A549 (cell line): ENCODE measurements at regions not wholly inside any gene's neighbourhood (a gene's known extent, or its start where the extent isn't known, plus 50 kb on each side); places are given as distances from the start of the nearest gene placed in this dataset.

ENCODE experiments used
- ATAC-seq, 2 experiments: fragments of 200-7000 bp in 1 of 2; fragments of >200 bp in 1 of 2; cut with Nextera tagmentation in 1 of 2; cut with Tn5 transposase in 1 of 2; 3 replicates each; pipeline versions ENCODE4 v1.8.0 to v1.9.1; 2018 to 2020; ENCODE audit warnings: mild to moderate bottlenecking in 1 of 2, moderate library complexity in 1 of 2
- CTCF ChIA-PET: fragments of 300-600 bp; sonication (Branson Sonifier 250); formaldehyde crosslinking; extraction: SDS; loops from one replicate; lab custom pipeline; 2021; ENCODE audit warnings: antibody characterized with exemption, inconsistent platforms; lab: Yijun Ruan, JAX
- POLR2A ChIA-PET: fragments of 350-600 bp; formaldehyde crosslinking; extraction: SDS; loops from one replicate; lab custom pipeline; 2021; ENCODE audit warnings: antibody characterized with exemption, inconsistent platforms; lab: Yijun Ruan, JAX
- DNase-seq, 2 experiments: peaks; one replicate each; pipeline versions ENCODE4 v3.0.0 to v3.0.0-alpha.2; 2011 to 2016; ENCODE audit warnings: low read depth in 1 of 2, low spot score in 1 of 2
- FAIRE-seq: peaks from 2 replicates; lab custom pipeline; 2011; peaks lifted over from hg19 to GRCh38; lab: Jason Lieb, UNC
- H3K27ac ChIP-seq, 2 experiments: fragments of >200 bp; sonication (Bioruptor Twin); formaldehyde crosslinking; 3 replicates each; pipeline ENCODE4 v1.5.1; 2016 to 2017
- H3K4me1 ChIP-seq: fragments of >200 bp; sonication (Bioruptor Twin); formaldehyde crosslinking; 3 replicates; pipeline ENCODE4 v1.6.1; 2016
- H3K4me2 ChIP-seq: fragments of >200 bp; sonication (Bioruptor Twin); formaldehyde crosslinking; 3 replicates; pipeline ENCODE4 v1.6.1; 2016
- H3K4me3 ChIP-seq: fragments of >200 bp; sonication (Bioruptor Twin); formaldehyde crosslinking; 3 replicates; pipeline ENCODE4 v1.5.1; 2016
- H3K9me3 ChIP-seq: fragments of >200 bp; sonication (Bioruptor Twin); formaldehyde crosslinking; 3 replicates; pipeline ENCODE4 v1.6.1; 2016
- BHLHE40 ChIP-seq: IDR thresholded peaks from 2 replicates; pipeline ENCODE4 v1.6.1; 2012; ENCODE audit warnings: low read depth, low read length, inconsistent platforms
- CEBPB ChIP-seq, 2 experiments: fragments of >200 bp in 1 of 2; sonication (Bioruptor Twin) in 1 of 2; formaldehyde crosslinking in 1 of 2; IDR thresholded peaks; 2 replicates each; pipeline ENCODE4 v1.6.1; 2012 to 2016
- CHD2 ChIP-seq: fragments of 150-350 bp; IDR thresholded peaks from 2 replicates; pipeline ENCODE4 v1.6.1; 2014; ENCODE audit warnings: low read length; ENCODE audit not compliant: partially characterized antibody
- CHD4 ChIP-seq: fragments of 200-600 bp; sonication (generic); IDR thresholded peaks from 2 replicates; pipeline ENCODE4 v1.6.1; 2016; ENCODE audit warnings: antibody characterized with exemption, mild to moderate bottlenecking, borderline replicate concordance
- EHMT2 ChIP-seq: fragments of 200-600 bp; sonication (generic); IDR thresholded peaks from 2 replicates; pipeline ENCODE4 v1.6.1; 2016; ENCODE audit warnings: antibody characterized with exemption, low read depth, mild to moderate bottlenecking, moderate library complexity
- ESRRA ChIP-seq: fragments of 150-350 bp; IDR thresholded peaks from 2 replicates; pipeline ENCODE4 v1.6.1; 2014; ENCODE audit warnings: mild to moderate bottlenecking, low read length, borderline replicate concordance
- FOSB ChIP-seq: fragments of 250-450 bp; sonication (Bioruptor Pico); IDR thresholded peaks from 2 replicates; pipeline ENCODE4 v1.5.0; 2020; ENCODE audit warnings: mild to moderate bottlenecking, moderate library complexity
- GATA3 ChIP-seq: IDR thresholded peaks from 2 replicates; pipeline ENCODE4 v1.6.1; 2012; ENCODE audit warnings: borderline replicate concordance
- HEYL ChIP-seq: fragments of 250-450 bp; sonication (Bioruptor Pico); IDR thresholded peaks from 2 replicates; pipeline ENCODE4 v1.8.0; 2021; ENCODE audit warnings: mild to moderate bottlenecking, moderate library complexity
- JUNB ChIP-seq: fragments of >200 bp; sonication (Bioruptor Twin); formaldehyde crosslinking; IDR thresholded peaks from 2 replicates; pipeline ENCODE4 v1.6.1; 2016
- KDM1A ChIP-seq: fragments of 200-600 bp; sonication (generic); IDR thresholded peaks from 2 replicates; pipeline ENCODE4 v1.6.1; 2016; ENCODE audit warnings: low read depth, mild to moderate bottlenecking
- KDM5A ChIP-seq: fragments of 200-600 bp; sonication (generic); IDR thresholded peaks from 2 replicates; pipeline ENCODE4 v1.6.1; 2016; ENCODE audit warnings: antibody characterized with exemption, mild to moderate bottlenecking
- MAFK ChIP-seq: fragments of 450-650 bp; IDR thresholded peaks from 2 replicates; pipeline ENCODE4 v1.6.1; 2014; ENCODE audit not compliant: partially characterized antibody
- MAZ ChIP-seq: fragments of 150-350 bp; IDR thresholded peaks from 2 replicates; pipeline ENCODE4 v1.6.1; 2014; ENCODE audit warnings: antibody characterized with exemption, low read depth, low read length, borderline replicate concordance
- MYC ChIP-seq: IDR thresholded peaks from 2 replicates; pipeline ENCODE4 v1.6.1; 2012; ENCODE audit warnings: mild to moderate bottlenecking, inconsistent platforms, low read length, improper control_type of control experiment, borderline replicate concordance
- NFE2L2 ChIP-seq: fragments of 150-350 bp; conservative IDR thresholded peaks from 2 replicates; pipeline ENCODE4 v1.6.1; 2014; ENCODE audit warnings: low read length
- POLR2A ChIP-seq: IDR thresholded peaks from 2 replicates; pipeline ENCODE4 v1.6.1; 2012; ENCODE audit warnings: mild to moderate bottlenecking, low read length
- RCOR1 ChIP-seq: fragments of 150-350 bp; IDR thresholded peaks from 2 replicates; pipeline ENCODE4 v1.6.1; 2014; ENCODE audit warnings: antibody characterized with exemption, low read length, low read depth
- RFX5 ChIP-seq: fragments of 450-650 bp; IDR thresholded peaks from 2 replicates; pipeline ENCODE4 v1.7.1; 2014; ENCODE audit warnings: antibody characterized with exemption, mild to moderate bottlenecking, moderate library complexity
- SREBF2 ChIP-seq: fragments of 450-650 bp; IDR thresholded peaks from 2 replicates; pipeline ENCODE4 v1.6.1; 2014; ENCODE audit warnings: mild to moderate bottlenecking, moderate library complexity
- TFCP2L1 ChIP-seq: fragments of 250-450 bp; sonication (Bioruptor Pico); IDR thresholded peaks from 2 replicates; pipeline ENCODE4 v1.5.0; 2021; ENCODE audit warnings: mild to moderate bottlenecking
- ZC3H11A ChIP-seq: fragments of 450-650 bp; IDR thresholded peaks from 2 replicates; pipeline ENCODE4 v1.6.1; 2014; ENCODE audit warnings: antibody characterized with exemption, mild to moderate bottlenecking
- WGBS: methylation state at CpG from one replicate; pipeline ENCODE4 v1.1.6; 2017; ENCODE audit errors: missing lambda C conversion rate; 5-methylcytosine and 5-hydroxymethylcytosine counted together
- TF ChIP-seq, protein P1 (sequence below): fragments of 250-450 bp; sonication (Bioruptor Pico); IDR thresholded peaks from 2 replicates; pipeline ENCODE4 v1.5.0; 2020; ENCODE audit warnings: low read depth, mild to moderate bottlenecking, moderate library complexity
- TF ChIP-seq, protein P2 (sequence below): IDR thresholded peaks from 2 replicates; pipeline ENCODE4 v1.6.1; 2012
- TF ChIP-seq, protein P3 (sequence below): fragments of >200 bp; sonication (Bioruptor Twin); formaldehyde crosslinking; IDR thresholded peaks from 3 replicates; pipeline ENCODE4 v1.6.1; 2016
- TF ChIP-seq, protein P4 (sequence below): fragments of 150-350 bp; IDR thresholded peaks from 2 replicates; pipeline ENCODE4 v1.6.1; 2014; ENCODE audit warnings: low read depth, mild to moderate bottlenecking, low read length

DNA sequence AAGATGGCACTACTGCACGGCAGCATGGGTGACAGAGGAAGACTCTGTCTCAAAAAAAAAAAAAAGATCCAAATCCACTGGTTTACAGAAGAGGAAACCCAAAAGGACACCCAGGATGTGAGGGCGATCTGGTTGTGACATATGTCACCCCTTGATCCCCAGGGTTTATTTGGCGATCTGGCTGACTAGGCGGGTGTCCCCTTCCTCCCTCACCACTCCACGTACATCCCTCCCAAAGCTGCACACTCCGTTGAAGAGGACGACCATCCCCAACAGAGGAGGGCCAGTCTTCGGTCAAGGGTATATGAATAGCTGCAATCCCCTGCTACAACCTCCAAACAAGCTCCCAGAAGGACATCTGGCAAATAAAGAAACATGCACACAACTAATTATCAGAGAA lies 111.6 kb downstream of the HTR5A start:
- no peak for TF ChIP-seq RCOR1
- no peak for TF ChIP-seq KDM1A
- TF ChIP-seq KDM5A: no peak
- no peak for TF ChIP-seq FOSB (CRISPR knock-in tag)
- no peak for TF ChIP-seq RFX5
- no peak for TF ChIP-seq ZC3H11A
- FAIRE-seq (no peak), ATAC-seq (no peak), DNase-seq (no peak)
- H3K27ac ChIP-seq: no peak overlapping the region
- no peak overlapping the region for H3K4me3 ChIP-seq
- WGBS: 19% methylated on average over 8 of the region's 8 CpGs
- no peak overlapping the region for H3K4me2 ChIP-seq
- POLR2A ChIA-PET: no interaction called here
- CTCF ChIA-PET: interaction anchor here (0.6 to 1.3 kb wide), 3 partner anchors 9 to 270 kb away, joined by 3 to 5 read pairs (median 3); no protein-coding TSS in a partner anchor
- H3K9me3 ChIP-seq: peaks cover 31% of the 10 kb centered on the region
- H3K4me1 ChIP-seq: no peaks in the 10 kb centered on the region

DNA sequence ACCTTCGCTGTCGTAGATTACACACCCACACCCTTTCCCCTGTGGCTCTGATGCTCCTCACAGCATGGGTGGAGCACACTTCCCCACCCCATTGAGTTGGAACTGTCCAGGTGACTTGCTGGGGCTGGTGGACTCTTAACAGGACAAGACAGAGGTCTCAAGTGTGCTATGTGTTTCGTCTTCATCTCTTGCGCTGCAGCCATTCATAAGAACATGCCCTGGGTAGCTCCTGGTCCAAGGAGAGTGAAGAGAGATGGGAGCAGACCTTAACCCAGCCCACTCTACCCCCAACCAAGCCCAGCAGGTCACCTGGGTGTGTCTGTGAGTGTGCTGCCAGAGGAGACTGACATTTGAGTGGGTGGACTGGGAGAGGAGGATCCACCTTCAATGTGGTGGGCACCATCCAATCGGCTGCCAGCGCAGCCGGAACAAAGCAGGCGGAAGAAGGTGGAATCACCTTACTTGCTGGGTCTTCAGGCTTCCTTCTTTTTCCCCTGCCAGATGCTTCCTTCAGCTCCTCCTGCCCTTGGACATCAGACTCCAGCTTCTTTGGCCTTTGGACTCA lies 112.4 kb downstream of the HTR5A start:
- ChIA-PET CTCF (interaction anchor here (1.2 to 1.3 kb wide), 2 partner anchors 8 to 255 kb away, joined by 3 to 5 read pairs; no protein-coding TSS in a partner anchor), POLR2A (no interaction called here)
- ATAC-seq: no peak
- Histone ChIP-seq H3K9me3 (peaks cover 36% of the 10 kb centered on the region), H3K4me2 (no peak overlapping the region), H3K27ac (no peak overlapping the region), H3K4me3 (no peak overlapping the region), H3K4me1 (no peaks in the 10 kb centered on the region)
- TF ChIP-seq CHD4 (no peak), POLR2A (no peak), GATA3 (no peak), MAFK (no peak), CHD2 (no peak), EHMT2 (no peak), CEBPB (IDR thresholded peaks at IDR 0.05) (no peak), RCOR1 (no peak)
- TF ChIP-seq, protein P1, sequence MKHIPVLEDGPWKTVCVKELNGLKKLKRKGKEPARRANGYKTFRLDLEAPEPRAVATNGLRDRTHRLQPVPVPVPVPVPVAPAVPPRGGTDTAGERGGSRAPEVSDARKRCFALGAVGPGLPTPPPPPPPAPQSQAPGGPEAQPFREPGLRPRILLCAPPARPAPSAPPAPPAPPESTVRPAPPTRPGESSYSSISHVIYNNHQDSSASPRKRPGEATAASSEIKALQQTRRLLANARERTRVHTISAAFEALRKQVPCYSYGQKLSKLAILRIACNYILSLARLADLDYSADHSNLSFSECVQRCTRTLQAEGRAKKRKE (CRISPR knock-in tag): no peak
- TF ChIP-seq, protein P2, sequence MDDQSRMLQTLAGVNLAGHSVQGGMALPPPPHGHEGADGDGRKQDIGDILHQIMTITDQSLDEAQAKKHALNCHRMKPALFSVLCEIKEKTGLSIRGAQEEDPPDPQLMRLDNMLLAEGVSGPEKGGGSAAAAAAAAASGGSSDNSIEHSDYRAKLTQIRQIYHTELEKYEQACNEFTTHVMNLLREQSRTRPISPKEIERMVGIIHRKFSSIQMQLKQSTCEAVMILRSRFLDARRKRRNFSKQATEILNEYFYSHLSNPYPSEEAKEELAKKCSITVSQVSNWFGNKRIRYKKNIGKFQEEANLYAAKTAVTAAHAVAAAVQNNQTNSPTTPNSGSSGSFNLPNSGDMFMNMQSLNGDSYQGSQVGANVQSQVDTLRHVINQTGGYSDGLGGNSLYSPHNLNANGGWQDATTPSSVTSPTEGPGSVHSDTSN: no peak
- no peak for DNase-seq
- no peak for FAIRE-seq
- WGBS: 60% methylated on average over 7 of the region's 8 CpGs

DNA sequence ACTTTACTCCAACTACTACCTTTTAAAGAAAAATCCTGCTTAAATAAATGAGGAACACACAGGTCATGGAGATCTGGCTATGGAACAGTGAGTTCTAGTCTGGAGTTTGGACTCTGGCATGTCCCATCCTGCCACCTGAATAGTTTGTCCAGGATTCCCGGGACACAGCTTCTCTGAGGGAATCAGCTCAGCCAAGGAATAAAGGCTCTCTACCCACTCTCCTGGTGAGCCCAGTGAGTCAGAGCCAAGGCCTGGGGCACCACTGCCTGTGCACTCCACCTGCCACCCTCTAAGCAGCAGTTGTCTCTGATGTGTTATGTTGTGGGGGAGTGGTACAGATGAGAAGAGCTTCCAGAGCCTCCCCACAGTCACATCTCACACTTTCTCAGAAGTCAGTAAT lies 113.5 kb downstream of the HTR5A start:
- ATAC-seq (no peak), FAIRE-seq (no peak), DNase-seq (no peak)
- ChIA-PET CTCF (interaction anchor here (4.6 kb wide), 1 partner anchor 161 kb away, joined by 24 read pairs; no protein-coding TSS in a partner anchor), POLR2A (no interaction called here)
- Histone ChIP-seq H3K4me3 (no peak overlapping the region), H3K9me3 (peaks cover 36% of the 10 kb centered on the region), H3K4me1 (no peaks in the 10 kb centered on the region), H3K4me2 (no peak overlapping the region), H3K27ac (no peak overlapping the region)
- TF ChIP-seq MAZ (no peak), KDM5A (no peak), EHMT2 (no peak), TFCP2L1 (CRISPR knock-in tag) (no peak), ESRRA (no peak), MYC (no peak), RFX5 (no peak), CHD2 (no peak), BHLHE40 (no peak), HEYL (CRISPR knock-in tag) (no peak), CEBPB (IDR thresholded peaks at IDR 0.05) (no peak), SREBF2 (no peak), POLR2A (no peak), NFE2L2 (no peak), FOSB (CRISPR knock-in tag) (no peak), JUNB (no peak)
- TF ChIP-seq, protein P3, sequence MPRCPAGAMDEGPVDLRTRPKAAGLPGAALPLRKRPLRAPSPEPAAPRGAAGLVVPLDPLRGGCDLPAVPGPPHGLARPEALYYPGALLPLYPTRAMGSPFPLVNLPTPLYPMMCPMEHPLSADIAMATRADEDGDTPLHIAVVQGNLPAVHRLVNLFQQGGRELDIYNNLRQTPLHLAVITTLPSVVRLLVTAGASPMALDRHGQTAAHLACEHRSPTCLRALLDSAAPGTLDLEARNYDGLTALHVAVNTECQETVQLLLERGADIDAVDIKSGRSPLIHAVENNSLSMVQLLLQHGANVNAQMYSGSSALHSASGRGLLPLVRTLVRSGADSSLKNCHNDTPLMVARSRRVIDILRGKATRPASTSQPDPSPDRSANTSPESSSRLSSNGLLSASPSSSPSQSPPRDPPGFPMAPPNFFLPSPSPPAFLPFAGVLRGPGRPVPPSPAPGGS: no peak
- TF ChIP-seq, protein P4, sequence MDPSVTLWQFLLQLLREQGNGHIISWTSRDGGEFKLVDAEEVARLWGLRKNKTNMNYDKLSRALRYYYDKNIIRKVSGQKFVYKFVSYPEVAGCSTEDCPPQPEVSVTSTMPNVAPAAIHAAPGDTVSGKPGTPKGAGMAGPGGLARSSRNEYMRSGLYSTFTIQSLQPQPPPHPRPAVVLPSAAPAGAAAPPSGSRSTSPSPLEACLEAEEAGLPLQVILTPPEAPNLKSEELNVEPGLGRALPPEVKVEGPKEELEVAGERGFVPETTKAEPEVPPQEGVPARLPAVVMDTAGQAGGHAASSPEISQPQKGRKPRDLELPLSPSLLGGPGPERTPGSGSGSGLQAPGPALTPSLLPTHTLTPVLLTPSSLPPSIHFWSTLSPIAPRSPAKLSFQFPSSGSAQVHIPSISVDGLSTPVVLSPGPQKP: no peak
- WGBS: 56% methylated on average over 1 of the region's 1 CpG
